ENCODE measurements at regions not wholly inside any gene's neighbourhood (a gene's known extent, or its start where the extent isn't known, plus 50 kb on each side); places are given as distances from the start of the nearest gene placed in this dataset.
"Not testable (repeated sequence)": the region's sequence is repeated elsewhere in the genome, so short reads cannot be mapped to it uniquely, and the experiment has no call there.

DNA sequence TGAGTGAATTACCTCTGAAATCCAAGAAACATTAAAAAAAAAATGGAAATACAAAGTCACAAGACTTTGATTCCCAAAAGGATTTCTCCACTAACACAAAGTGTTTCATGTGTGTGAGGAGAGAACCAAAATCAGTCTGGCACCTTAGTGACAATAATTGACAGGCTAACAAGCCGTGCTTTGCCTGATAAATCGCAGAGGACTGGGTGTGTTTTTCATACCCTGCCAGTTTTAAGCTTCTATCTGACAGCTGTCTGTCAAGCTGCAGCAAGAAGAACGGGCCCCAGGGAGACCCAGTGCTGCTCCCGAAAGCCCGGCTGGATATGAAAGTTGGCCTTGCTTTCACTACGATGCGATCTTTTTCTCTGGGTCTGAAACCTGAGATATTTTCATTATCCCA is 101.6 kb upstream of the KCNK2 start:
- no peak for DNase-seq (ENCODE audit: low read depth in 2 of 2)

GRCh38 chr1:214983126-214983869 is 99.2 kb upstream of the KCNK2 start:
- DNase-seq (ENCODE audit: low read depth in 2 of 2): no peak

- no peak for DNase-seq (ENCODE audit: low read depth in 2 of 2)
Observed at GRCh38 chr1:214989341-214989740, 93.2 kb upstream of the KCNK2 start.

GRCh38 chr1:214990619-214991018 is 91.9 kb upstream of the KCNK2 start:
- no peak for DNase-seq (ENCODE audit: low read depth in 2 of 2)

DNA sequence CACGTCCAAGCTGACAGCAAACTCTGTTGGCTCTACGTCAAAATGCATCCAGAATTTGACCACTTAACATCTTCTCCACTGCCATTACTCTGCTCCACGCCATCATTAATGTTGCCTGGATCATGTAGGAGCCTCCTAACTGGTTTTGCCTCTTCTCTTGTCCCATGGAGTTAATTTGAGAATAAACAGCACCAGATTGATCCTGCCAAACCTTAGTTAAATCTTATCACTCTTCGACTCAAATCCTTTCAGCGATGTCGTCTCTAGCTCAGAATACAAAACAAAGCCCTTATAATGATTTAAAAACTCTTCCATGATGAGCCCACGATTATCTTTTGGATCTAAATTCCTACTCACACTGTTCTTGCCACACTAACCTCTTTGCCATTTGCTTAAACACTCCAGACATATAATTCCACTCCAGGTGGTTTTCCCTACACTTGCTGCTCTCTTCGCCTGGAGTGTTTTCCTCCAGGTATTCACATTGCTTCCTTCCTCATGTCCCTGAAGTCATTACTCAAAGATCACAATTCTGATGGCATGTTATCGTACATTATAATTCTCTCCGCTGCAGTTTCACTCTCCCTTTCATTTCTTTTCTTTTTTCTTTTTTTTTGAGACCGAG is 90.7 kb upstream of the KCNK2 start:
- DNase-seq (ENCODE audit: low read depth in 2 of 2): no peak

GRCh38 chr1:214993419-214993818 is 89.1 kb upstream of the KCNK2 start:
- DNase-seq (ENCODE audit: low read depth in 2 of 2): no peak

DNA sequence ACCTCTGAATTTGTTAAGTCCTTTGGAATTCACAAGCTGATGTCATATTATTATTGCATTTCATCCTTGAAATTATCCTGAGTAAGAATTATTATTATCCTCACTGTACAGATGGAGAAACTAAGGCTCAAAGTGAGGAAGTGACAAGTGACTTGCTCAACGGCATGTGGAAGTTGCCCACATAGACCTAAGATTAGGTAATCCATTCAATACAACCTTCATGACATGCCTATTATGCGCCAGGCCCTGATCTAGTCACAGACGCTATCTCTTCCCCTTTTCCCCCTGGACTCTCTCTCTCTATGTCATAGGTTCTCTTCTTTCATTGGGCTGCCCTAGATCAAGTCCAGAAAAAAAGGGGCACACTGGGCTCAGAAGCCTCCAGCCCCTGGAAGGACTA is 84.9 kb upstream of the KCNK2 start:
- DNase-seq (ENCODE audit: low read depth in 2 of 2): no peak

GRCh38 chr1:215001419-215002021 is 81.0 kb upstream of the KCNK2 start:
- no peak for DNase-seq (ENCODE audit: low read depth in 2 of 2)

DNA sequence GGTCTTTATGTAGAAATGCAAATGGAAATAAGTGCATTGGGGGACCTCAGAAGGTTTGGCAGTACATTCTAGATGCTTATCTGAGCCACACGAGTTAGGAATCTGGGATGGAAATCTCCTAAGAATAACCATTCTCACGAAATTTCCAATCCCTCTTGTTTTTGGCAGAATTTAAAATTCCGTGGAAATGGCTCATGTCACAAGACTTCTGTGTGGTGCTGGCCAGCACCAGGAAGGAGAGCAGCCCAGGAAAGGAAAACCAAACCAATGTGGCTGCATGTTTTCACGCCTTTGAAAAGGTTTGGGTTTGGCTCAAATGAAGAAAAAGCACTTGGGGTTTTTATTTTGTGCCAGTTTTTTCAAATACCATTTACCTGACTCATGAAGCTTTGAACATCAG is 80.1 kb upstream of the KCNK2 start:
- DNase-seq (ENCODE audit: low read depth in 2 of 2): no peak

DNA sequence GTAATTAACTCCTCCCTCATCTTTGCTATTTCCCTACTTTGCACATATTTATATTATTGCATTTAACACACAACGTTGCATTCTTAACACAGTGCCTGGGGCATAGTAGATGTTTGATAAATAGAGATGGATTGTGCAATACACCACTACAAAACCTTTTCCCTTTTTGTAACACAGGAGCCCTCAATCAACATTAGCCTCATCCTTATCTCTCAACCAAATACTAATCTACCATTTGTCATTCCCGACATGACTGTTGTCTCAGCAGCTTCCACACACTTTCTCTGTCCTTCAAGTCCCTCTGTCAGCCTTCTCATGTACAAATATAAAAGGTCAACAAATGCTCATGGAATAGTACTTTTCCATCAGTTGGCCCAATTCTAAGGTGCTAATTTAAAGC is 78.9 kb upstream of the KCNK2 start:
- DNase-seq (ENCODE audit: low read depth in 2 of 2): no peak

GRCh38 chr1:215004121-215004827 is 78.3 kb upstream of the KCNK2 start:
- no peak for DNase-seq (ENCODE audit: low read depth in 2 of 2)

GRCh38 chr1:215005078-215005477 is 77.5 kb upstream of the KCNK2 start:
- DNase-seq (ENCODE audit: low read depth in 2 of 2): no peak

- DNase-seq (ENCODE audit: low read depth in 2 of 2): no peak
Observed at GRCh38 chr1:215005656-215006345, 76.7 kb upstream of the KCNK2 start.

DNA sequence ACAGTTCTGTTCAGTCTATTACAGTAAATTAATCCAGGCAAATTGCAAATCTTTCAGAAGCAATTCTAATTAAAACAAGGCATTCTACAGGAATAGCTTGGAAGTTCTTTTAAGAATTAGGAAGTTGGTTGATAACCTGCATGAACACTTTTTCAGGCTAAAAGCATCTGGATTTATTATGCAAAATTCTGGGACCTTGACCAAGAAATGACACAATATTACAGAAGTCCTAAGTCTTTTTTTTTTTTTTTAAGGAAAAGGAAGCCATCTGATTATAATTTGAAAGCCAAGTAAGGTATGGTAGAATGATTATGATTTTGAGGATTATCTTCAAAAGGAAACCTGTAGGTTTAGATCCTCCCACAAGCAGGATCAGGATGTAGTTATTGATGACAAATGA is 74.7 kb upstream of the KCNK2 start:
- DNase-seq (ENCODE audit: low read depth in 2 of 2): no peak

DNA sequence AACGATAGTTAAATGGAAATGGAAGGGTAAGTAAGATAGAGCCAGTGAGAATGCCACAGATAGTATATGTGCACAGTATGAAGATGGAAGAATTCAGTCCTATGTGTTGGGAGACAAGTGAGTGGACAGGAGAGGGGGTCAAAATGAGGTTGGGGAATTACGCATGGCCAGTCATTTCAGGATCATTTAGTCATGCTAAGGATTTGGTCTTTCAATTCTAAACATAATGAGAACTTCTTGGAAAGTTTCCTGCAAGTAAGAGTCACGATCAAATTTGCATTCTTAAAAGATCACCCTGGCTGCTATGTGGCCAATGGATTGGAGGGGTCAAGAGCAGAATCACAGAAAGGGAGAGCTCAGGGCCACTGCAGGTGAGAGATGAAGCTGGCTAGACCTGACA is 64.0 kb upstream of the KCNK2 start:
- no peak for DNase-seq (ENCODE audit: low read depth in 2 of 2)

DNA sequence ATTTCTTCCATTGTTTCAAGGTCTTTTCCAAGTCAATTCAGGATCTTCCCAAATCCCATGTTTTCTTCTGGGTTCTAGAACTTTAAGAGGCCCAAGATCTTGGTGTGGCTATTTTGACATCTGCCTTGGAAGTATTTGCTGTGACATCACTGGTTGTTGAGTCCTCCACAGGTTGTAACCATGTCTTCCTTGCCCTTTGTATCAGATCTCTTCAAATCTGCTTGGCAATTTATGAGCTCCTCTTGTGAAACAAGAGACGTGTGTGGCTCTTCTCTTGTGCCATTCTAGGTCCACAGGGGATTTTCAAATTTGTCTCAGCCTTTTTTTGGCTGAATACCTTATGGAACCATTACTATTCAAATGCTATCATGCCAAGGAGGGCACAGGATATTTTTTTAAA is 60.3 kb upstream of the KCNK2 start:
- DNase-seq (ENCODE audit: low read depth in 2 of 2): no peak

DNA sequence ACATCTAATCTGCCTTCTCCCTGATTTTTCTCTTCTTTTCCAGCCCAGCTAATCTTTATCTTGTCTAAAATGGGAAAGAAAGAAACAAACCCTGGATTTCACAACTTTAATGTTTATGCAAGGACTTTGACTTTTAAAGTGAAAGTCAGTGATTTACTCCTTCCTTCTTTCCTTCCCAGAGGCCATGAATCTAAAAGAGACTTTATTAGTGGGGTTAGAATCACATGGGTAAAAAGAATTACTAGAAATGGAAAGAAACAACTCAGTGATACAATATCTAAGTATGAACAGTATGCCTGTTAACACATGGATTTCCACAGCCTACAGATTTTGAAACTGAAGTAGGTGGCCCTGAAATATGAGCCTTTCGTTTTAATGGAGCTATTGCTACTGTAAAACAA is 59.8 kb upstream of the KCNK2 start:
- DNase-seq (ENCODE audit: low read depth in 2 of 2): no peak

DNA sequence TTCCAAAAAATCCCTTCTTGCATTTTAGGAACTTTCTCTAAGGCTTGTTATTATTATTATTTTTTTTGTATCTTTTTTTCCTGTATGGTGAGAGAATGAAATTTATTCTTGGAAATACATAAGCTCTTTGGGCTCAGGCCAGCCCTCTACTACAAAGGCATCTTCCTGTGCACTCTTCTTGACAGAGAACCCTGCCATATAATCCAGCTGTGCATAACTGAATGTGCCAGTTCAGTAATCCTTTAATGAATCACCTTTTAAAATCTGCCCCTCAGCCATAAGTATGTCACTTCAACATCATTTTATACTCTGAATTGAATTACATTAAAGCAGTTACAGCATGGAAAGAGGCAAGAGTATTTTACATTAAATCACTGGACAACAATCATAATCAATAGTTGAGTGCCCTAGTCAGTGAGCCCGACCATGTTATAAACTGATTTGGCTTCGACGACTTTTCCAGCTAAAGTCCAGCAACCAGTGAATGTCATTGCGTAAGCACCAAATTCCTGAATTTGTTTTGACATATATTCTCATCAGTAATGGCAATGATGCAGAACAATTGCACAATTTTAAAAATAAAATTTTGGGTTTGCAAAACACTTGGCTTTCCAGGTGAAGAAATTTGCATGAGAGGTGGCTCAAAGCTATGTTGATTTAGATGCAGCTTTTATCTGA is 59.2 kb upstream of the KCNK2 start:
- DNase-seq (ENCODE audit: low read depth in 2 of 2): no peak

- DNase-seq (ENCODE audit: low read depth in 2 of 2): no peak
Observed at GRCh38 chr1:215028954-215029353, 53.6 kb upstream of the KCNK2 start.

GRCh38 chr1:215030581-215030980 is 52.0 kb upstream of the KCNK2 start:
- DNase-seq (ENCODE audit: low read depth in 2 of 2): not testable (repeated sequence)

- no peak for DNase-seq (ENCODE audit: low read depth in 2 of 2)
Observed at GRCh38 chr1:215031392-215031791, 51.1 kb upstream of the KCNK2 start.

Data from stimulated activated CD8-positive, alpha-beta memory T cell treated with anti-CD3 and anti-CD28 coated beads, Interleukin-2, amount 100 ng/mL, for 48 hours (primary cell).